ENCODE measurements at regions not wholly inside any gene's neighbourhood (a gene's known extent, or its start where the extent isn't known, plus 50 kb on each side); places are given as distances from the start of the nearest gene placed in this dataset.

DNA sequence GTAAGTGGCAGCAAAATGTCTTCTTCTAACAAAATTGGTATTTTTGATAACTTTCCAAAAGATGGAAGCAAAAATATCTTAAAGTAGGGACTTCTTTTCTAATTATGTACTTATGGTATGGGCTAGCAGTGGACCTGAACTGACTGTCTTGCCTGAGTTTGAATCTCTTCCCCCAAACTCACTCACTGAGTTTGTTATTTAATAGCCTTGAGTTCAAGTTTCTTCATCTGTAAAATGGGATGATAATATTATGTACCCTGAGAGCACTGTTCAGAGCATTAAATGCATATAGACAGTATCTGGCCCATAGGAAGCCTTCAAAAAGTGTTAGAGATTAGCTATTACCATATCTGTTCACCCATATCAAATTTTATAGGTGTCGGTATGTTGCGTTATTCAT lies 210.4 kb upstream of the NUDT4 start:
- no peak overlapping the region for H3K4me2 ChIP-seq (ENCODE audit: low read length)
- no peak for TF ChIP-seq RAD21 (conservative IDR thresholded peaks at IDR 0.05)
- TF ChIP-seq POLR2AphosphoS5 (IDR thresholded peaks at IDR 0.05), result no peak
- no peak for TF ChIP-seq TAF1 (IDR thresholded peaks at IDR 0.05; ENCODE audit: low read depth)
- no peak for TF ChIP-seq CTCF (IDR thresholded peaks at IDR 0.05; ENCODE audit: poor library complexity, severe bottlenecking)
- no peak for TF ChIP-seq EZH2 (IDR thresholded peaks at IDR 0.05; ENCODE audit: borderline replicate concordance, insufficient read depth, low read length, poor library complexity, severe bottlenecking)
- no peak for TF ChIP-seq REST (IDR thresholded peaks at IDR 0.05; ENCODE audit: borderline replicate concordance)
- no peak for TF ChIP-seq MXI1 (conservative IDR thresholded peaks at IDR 0.05; ENCODE audit: poor library complexity, severe bottlenecking)
- no peak for TF ChIP-seq SMC3 (conservative IDR thresholded peaks at IDR 0.05; ENCODE audit: poor library complexity)
- no peak for TF ChIP-seq EP300 (conservative IDR thresholded peaks at IDR 0.05; ENCODE audit: poor library complexity, severe bottlenecking)
- H2AFZ ChIP-seq (ENCODE audit: low read depth, low read length), result no peak overlapping the region
- no peaks in the 10 kb centered on the region for H3K9me3 ChIP-seq (ENCODE audit: low read length)
- H3K36me3 ChIP-seq (ENCODE audit: insufficient read depth, low read length), result no peaks in the 10 kb centered on the region
- no peak overlapping the region for H3K4me3 ChIP-seq (ENCODE audit: low read length)
- H3K9me2 ChIP-seq (ENCODE audit: insufficient read depth, low read length), result no peaks in the 10 kb centered on the region
- no peak overlapping the region for H3K27ac ChIP-seq (ENCODE audit: low read length)
- no peak overlapping the region for H3K9ac ChIP-seq (ENCODE audit: low read length)
- H3F3A ChIP-seq (ENCODE audit: insufficient read depth, low read length, poor library complexity, severe bottlenecking), result no peaks in the 10 kb centered on the region
- no peaks in the 10 kb centered on the region for H4K20me1 ChIP-seq (ENCODE audit: insufficient read depth)
- H3K79me2 ChIP-seq (replicated peaks; ENCODE audit: insufficient read depth, low read length), result no peaks in the 10 kb centered on the region
- no peaks in the 10 kb centered on the region for H3K27me3 ChIP-seq (ENCODE audit: insufficient read depth, low read depth, low read length)

DNA sequence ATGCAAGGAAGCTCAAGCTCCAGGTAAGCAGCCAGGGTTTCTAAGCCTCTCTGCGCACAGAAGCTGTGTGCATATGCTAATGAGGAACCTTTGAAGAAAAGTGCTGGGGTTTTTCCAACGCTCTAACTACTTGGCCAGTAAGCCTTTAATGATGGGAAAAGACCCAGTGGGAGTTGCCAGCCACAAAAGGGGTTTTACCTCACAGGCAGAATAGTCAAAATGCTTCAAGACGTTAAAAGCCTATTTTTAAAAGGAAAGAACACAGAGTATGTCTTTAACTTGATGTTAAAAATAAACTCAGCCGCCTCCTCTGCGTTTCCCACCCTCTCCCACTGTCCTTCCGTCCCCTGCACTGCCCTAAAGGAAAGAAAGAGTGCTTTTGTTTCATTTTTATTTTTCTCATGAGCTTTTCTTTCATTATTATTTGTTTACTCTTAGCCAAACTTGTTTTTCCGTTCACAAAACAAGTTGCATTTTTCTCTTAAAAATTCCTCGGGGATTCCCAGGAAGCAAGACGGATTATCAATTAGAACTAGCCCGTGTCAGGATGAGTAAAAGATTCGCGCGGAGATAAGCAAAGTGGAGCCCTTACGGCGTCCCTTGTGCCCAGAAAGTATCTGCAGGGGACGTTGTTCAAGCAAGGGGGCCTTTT lies 209.8 kb upstream of the NUDT4 start:
- no peaks in the 10 kb centered on the region for H3K79me2 ChIP-seq (replicated peaks; ENCODE audit: insufficient read depth, low read length)
- no peak overlapping the region for H2AFZ ChIP-seq (ENCODE audit: low read depth, low read length)
- H3K9me3 ChIP-seq (ENCODE audit: low read length), result no peaks in the 10 kb centered on the region
- TF ChIP-seq EP300 (conservative IDR thresholded peaks at IDR 0.05; ENCODE audit: poor library complexity, severe bottlenecking) (no peak), SMC3 (conservative IDR thresholded peaks at IDR 0.05; ENCODE audit: poor library complexity) (no peak), RAD21 (conservative IDR thresholded peaks at IDR 0.05) (no peak), TAF1 (IDR thresholded peaks at IDR 0.05; ENCODE audit: low read depth) (no peak), CTCF (IDR thresholded peaks at IDR 0.05; ENCODE audit: poor library complexity, severe bottlenecking) (no peak), POLR2AphosphoS5 (IDR thresholded peaks at IDR 0.05) (no peak), EZH2 (IDR thresholded peaks at IDR 0.05; ENCODE audit: borderline replicate concordance, insufficient read depth, low read length, poor library complexity, severe bottlenecking) (no peak), MXI1 (conservative IDR thresholded peaks at IDR 0.05; ENCODE audit: poor library complexity, severe bottlenecking) (no peak)
- no peak overlapping the region for H3K4me3 ChIP-seq (ENCODE audit: low read length)
- no peaks in the 10 kb centered on the region for H3K27me3 ChIP-seq (ENCODE audit: insufficient read depth, low read depth, low read length)
- no peaks in the 10 kb centered on the region for H3F3A ChIP-seq (ENCODE audit: insufficient read depth, low read length, poor library complexity, severe bottlenecking)
- no peaks in the 10 kb centered on the region for H4K20me1 ChIP-seq (ENCODE audit: insufficient read depth)
- H3K36me3 ChIP-seq (ENCODE audit: insufficient read depth, low read length), result no peaks in the 10 kb centered on the region
- no peaks in the 10 kb centered on the region for H3K9me2 ChIP-seq (ENCODE audit: insufficient read depth, low read length)
- H3K9ac ChIP-seq (ENCODE audit: low read length), result no peak overlapping the region
- no peak overlapping the region for H3K27ac ChIP-seq (ENCODE audit: low read length)
- H3K4me2 ChIP-seq (ENCODE audit: low read length), result no peak overlapping the region

All from neural cell (in vitro differentiated cells).